Activated CD8-positive, alpha-beta T cell treated with anti-CD3 and anti-CD28 coated beads, Interleukin-2, amount 10 ng/mL, durations not matched to agents 7 days and 5 days (primary cell): ENCODE measurements at regions not wholly inside any gene's neighbourhood (a gene's known extent, or its start where the extent isn't known, plus 50 kb on each side); places are given as distances from the start of the nearest gene placed in this dataset.

ENCODE experiments used
- ATAC-seq: fragments of 150-1000 bp; cut with Tn5 transposase; one replicate; pipeline ENCODE4 v1.10.0; 2021; ENCODE audit warnings: moderate library complexity
- CTCF ChIA-PET: fragments of 350-600 bp; sonication (Branson Sonifier 250); formaldehyde crosslinking; loops from one replicate; lab custom pipeline; 2021; ENCODE audit warnings: antibody characterized with exemption; lab: Charles Lee
- POLR2A ChIA-PET: fragments of 350-600 bp; sonication (Branson Sonifier 250); formaldehyde crosslinking; loops from one replicate; lab custom pipeline; 2021; ENCODE audit warnings: antibody characterized with exemption; lab: Charles Lee
- DNase-seq: peaks from one replicate; pipeline ENCODE4 v3.0.0-alpha.2; 2020
- H3K27ac Mint-ChIP-seq: one replicate; pipeline ENCODE4 v1.8.0; 2021; ENCODE audit warnings: mild to moderate bottlenecking, mixed read lengths
- H3K27me3 Mint-ChIP-seq: one replicate; pipeline ENCODE4 v1.8.0; 2021; ENCODE audit warnings: low read depth, mixed read lengths
- H3K36me3 Mint-ChIP-seq: one replicate; pipeline ENCODE4 v1.8.0; 2021; ENCODE audit warnings: low read depth, mixed read lengths
- H3K4me1 Mint-ChIP-seq: one replicate; pipeline ENCODE4 v1.8.0; 2021; ENCODE audit warnings: low read depth, mixed read lengths
- H3K4me3 Mint-ChIP-seq: one replicate; pipeline ENCODE4 v1.8.0; 2021; ENCODE audit warnings: mild to moderate bottlenecking, mixed read lengths
- H3K9me3 Mint-ChIP-seq: one replicate; pipeline ENCODE4 v1.8.0; 2022; ENCODE audit warnings: mixed read lengths; ENCODE audit not compliant: insufficient read depth

- Mint-ChIP-seq H3K4me3 (no peak overlapping the region), H3K9me3 (peaks cover 5% of the 10 kb centered on the region), H3K27ac (no peak overlapping the region), H3K4me1 (no peaks in the 10 kb centered on the region), H3K36me3 (no peaks in the 10 kb centered on the region), H3K27me3 (peaks cover 11% of the 10 kb centered on the region)
- no peak for DNase-seq
- CTCF ChIA-PET: no interaction called here
- POLR2A ChIA-PET: no interaction called here
- no peak for ATAC-seq
These were observed 73.9 kb downstream of the KCTD12 start for GRCh38 chr13:76812206-76812897.

- POLR2A ChIA-PET: no interaction called here
- ATAC-seq (no peak), DNase-seq (no peak)
- Mint-ChIP-seq H3K9me3 (peaks cover 5% of the 10 kb centered on the region), H3K36me3 (no peaks in the 10 kb centered on the region), H3K27ac (no peak overlapping the region), H3K4me3 (no peak overlapping the region), H3K27me3 (peaks cover 3% of the 10 kb centered on the region), H3K4me1 (no peaks in the 10 kb centered on the region)
- CTCF ChIA-PET: no interaction called here
These were observed 76.8 kb downstream of the KCTD12 start for GRCh38 chr13:76809389-76809788.

GRCh38 chr13:76808927-76809326, 77.3 kb downstream of the KCTD12 start:
- DNase-seq: no peak
- CTCF ChIA-PET: no interaction called here
- Mint-ChIP-seq H3K4me3 (no peak overlapping the region), H3K9me3 (peaks cover 5% of the 10 kb centered on the region), H3K27ac (no peak overlapping the region), H3K4me1 (no peaks in the 10 kb centered on the region), H3K36me3 (no peaks in the 10 kb centered on the region), H3K27me3 (peaks cover 3% of the 10 kb centered on the region)
- ATAC-seq: no peak
- POLR2A ChIA-PET: no interaction called here

GRCh38 chr13:76804801-76805200, 81.4 kb downstream of the KCTD12 start:
- no peaks in the 10 kb centered on the region for H3K27me3 Mint-ChIP-seq
- DNase-seq (no peak), ATAC-seq (no peak)
- ChIA-PET POLR2A (no interaction called here), CTCF (no interaction called here)
- no peaks in the 10 kb centered on the region for H3K4me1 Mint-ChIP-seq
- no peaks in the 10 kb centered on the region for H3K9me3 Mint-ChIP-seq
- no peak overlapping the region for H3K4me3 Mint-ChIP-seq
- no peak overlapping the region for H3K27ac Mint-ChIP-seq
- no peaks in the 10 kb centered on the region for H3K36me3 Mint-ChIP-seq

- no peaks in the 10 kb centered on the region for H3K4me1 Mint-ChIP-seq
- no peaks in the 10 kb centered on the region for H3K27me3 Mint-ChIP-seq
- POLR2A ChIA-PET: no interaction called here
These were observed 82.4 kb downstream of the KCTD12 start for GRCh38 chr13:76803831-76804230.

GRCh38 chr13:76800943-76801342, 85.3 kb downstream of the KCTD12 start:
- H3K4me3 Mint-ChIP-seq: no peak overlapping the region
- no peak for DNase-seq
- no peaks in the 10 kb centered on the region for H3K27me3 Mint-ChIP-seq
- no peaks in the 10 kb centered on the region for H3K36me3 Mint-ChIP-seq
- no peaks in the 10 kb centered on the region for H3K9me3 Mint-ChIP-seq
- POLR2A ChIA-PET: no interaction called here
- ATAC-seq: no peak
- H3K27ac Mint-ChIP-seq: no peak overlapping the region
- H3K4me1 Mint-ChIP-seq: no peaks in the 10 kb centered on the region
- CTCF ChIA-PET: no interaction called here

More at GRCh38 chr13:76803831-76804230, 82.4 kb downstream of the KCTD12 start:
- H3K27ac Mint-ChIP-seq: no peak overlapping the region
- DNase-seq (no peak), ATAC-seq (no peak)
- H3K36me3 Mint-ChIP-seq: no peaks in the 10 kb centered on the region
- H3K4me3 Mint-ChIP-seq: no peak overlapping the region
- CTCF ChIA-PET: no interaction called here
- H3K9me3 Mint-ChIP-seq: no peaks in the 10 kb centered on the region

- DNase-seq: no peak
- POLR2A ChIA-PET: no interaction called here
- H3K4me1 Mint-ChIP-seq: no peaks in the 10 kb centered on the region
- H3K9me3 Mint-ChIP-seq: no peaks in the 10 kb centered on the region
- no peak overlapping the region for H3K4me3 Mint-ChIP-seq
- CTCF ChIA-PET: no interaction called here
- H3K27me3 Mint-ChIP-seq: no peaks in the 10 kb centered on the region
- H3K36me3 Mint-ChIP-seq: no peaks in the 10 kb centered on the region
- peak; percentile 23 for ATAC-seq
- H3K27ac Mint-ChIP-seq: no peak overlapping the region
These were observed 86.5 kb downstream of the KCTD12 start for GRCh38 chr13:76799696-76800095.

- ChIA-PET POLR2A (no interaction called here), CTCF (no interaction called here)
- Mint-ChIP-seq H3K27me3 (no peaks in the 10 kb centered on the region), H3K27ac (no peak overlapping the region), H3K36me3 (no peaks in the 10 kb centered on the region), H3K9me3 (no peaks in the 10 kb centered on the region), H3K4me3 (no peak overlapping the region), H3K4me1 (no peaks in the 10 kb centered on the region)
- DNase-seq: no peak
- no peak for ATAC-seq
These were observed 88.2 kb downstream of the KCTD12 start for GRCh38 chr13:76798037-76798436.

- DNase-seq: no peak
- H3K4me1 Mint-ChIP-seq: no peaks in the 10 kb centered on the region
- H3K27ac Mint-ChIP-seq: no peak overlapping the region
- ATAC-seq: no peak
- POLR2A ChIA-PET: no interaction called here
- no peak overlapping the region for H3K4me3 Mint-ChIP-seq
- H3K27me3 Mint-ChIP-seq: no peaks in the 10 kb centered on the region
- H3K9me3 Mint-ChIP-seq: no peaks in the 10 kb centered on the region
- no peaks in the 10 kb centered on the region for H3K36me3 Mint-ChIP-seq
- CTCF ChIA-PET: no interaction called here
These were observed 88.8 kb downstream of the KCTD12 start for GRCh38 chr13:76797361-76797760.

- no peak for ATAC-seq
- Mint-ChIP-seq H3K4me1 (no peaks in the 10 kb centered on the region), H3K4me3 (no peak overlapping the region), H3K9me3 (no peaks in the 10 kb centered on the region), H3K27ac (no peak overlapping the region), H3K36me3 (no peaks in the 10 kb centered on the region), H3K27me3 (no peaks in the 10 kb centered on the region)
- ChIA-PET CTCF (no interaction called here), POLR2A (no interaction called here)
- no peak for DNase-seq
These were observed 89.4 kb downstream of the KCTD12 start for GRCh38 chr13:76796851-76797250.

GRCh38 chr13:76795701-76796695, 90.2 kb downstream of the KCTD12 start:
- ATAC-seq (no peak), DNase-seq (no peak)
- no peaks in the 10 kb centered on the region for H3K9me3 Mint-ChIP-seq
- H3K36me3 Mint-ChIP-seq: no peaks in the 10 kb centered on the region
- H3K4me1 Mint-ChIP-seq: no peaks in the 10 kb centered on the region
- no peak overlapping the region for H3K27ac Mint-ChIP-seq
- no peak overlapping the region for H3K4me3 Mint-ChIP-seq
- no peaks in the 10 kb centered on the region for H3K27me3 Mint-ChIP-seq
- CTCF ChIA-PET: no interaction called here
- POLR2A ChIA-PET: no interaction called here

- Mint-ChIP-seq H3K27ac (no peak overlapping the region), H3K9me3 (no peaks in the 10 kb centered on the region), H3K4me1 (no peaks in the 10 kb centered on the region), H3K27me3 (no peaks in the 10 kb centered on the region), H3K36me3 (no peaks in the 10 kb centered on the region), H3K4me3 (no peak overlapping the region)
- ATAC-seq (no peak), DNase-seq (no peak)
- ChIA-PET CTCF (no interaction called here), POLR2A (no interaction called here)
These were observed 93.4 kb downstream of the KCTD12 start for GRCh38 chr13:76792731-76793347.
